Effector memory CD4-positive, alpha-beta T cell (primary cell): ENCODE measurements at regions not wholly inside any gene's neighbourhood (a gene's known extent, or its start where the extent isn't known, plus 50 kb on each side); places are given as distances from the start of the nearest gene placed in this dataset.

Source experiments
- DNase-seq, 3 donors: peaks; one replicate each; pipeline ENCODE4 v3.0.0-alpha.2; 2020
- H3K27ac ChIP-seq: 2 replicates; pipeline ENCODE4 v1.7.0; 2013; ENCODE audit warnings: mild to moderate bottlenecking, low read length, moderate library complexity; ENCODE audit not compliant: insufficient read depth, poor library complexity, severe bottlenecking
- H3K27me3 ChIP-seq: replicated peaks from 2 replicates; pipeline ENCODE4 v1.7.0; 2013; ENCODE audit warnings: mild to moderate bottlenecking, low read length; ENCODE audit not compliant: insufficient read depth, control insufficient read depth, poor library complexity, severe bottlenecking
- H3K36me3 ChIP-seq: 2 replicates; pipeline ENCODE4 v1.7.0; 2013; ENCODE audit warnings: mild to moderate bottlenecking, low read length, moderate library complexity; ENCODE audit not compliant: control insufficient read depth, insufficient read depth
- H3K4me1 ChIP-seq: 2 replicates; pipeline ENCODE4 v1.7.0; 2013; ENCODE audit warnings: low read length, mild to moderate bottlenecking; ENCODE audit not compliant: control insufficient read depth, insufficient read depth, poor library complexity, severe bottlenecking
- H3K4me3 ChIP-seq: 2 replicates; pipeline ENCODE4 v1.7.0; 2013; ENCODE audit warnings: low read length, low read depth, mild to moderate bottlenecking; ENCODE audit not compliant: insufficient read depth, poor library complexity, severe bottlenecking
- H3K9me3 ChIP-seq: 2 replicates; pipeline ENCODE4 v1.7.0; 2013; ENCODE audit warnings: mild to moderate bottlenecking, low read length, moderate library complexity; ENCODE audit not compliant: control insufficient read depth

GRCh38 chr3:95387242-95388021 is 1324.6 kb downstream of the NSUN3 start:
- no peaks in the 10 kb centered on the region for H3K27me3 ChIP-seq

GRCh38 chr3:95389725-95390313 is 1327.0 kb downstream of the NSUN3 start:
- Histone ChIP-seq H3K36me3 (no peaks in the 10 kb centered on the region), H3K27me3 (no peaks in the 10 kb centered on the region), H3K4me3 (no peak overlapping the region), H3K4me1 (no peaks in the 10 kb centered on the region), H3K27ac (no peak overlapping the region), H3K9me3 (no peaks in the 10 kb centered on the region)
- no peak for DNase-seq

More at GRCh38 chr3:95387242-95388021, 1324.6 kb downstream of the NSUN3 start:
- no peak for DNase-seq
- H3K4me1 ChIP-seq: no peaks in the 10 kb centered on the region
- no peaks in the 10 kb centered on the region for H3K9me3 ChIP-seq
- H3K27ac ChIP-seq: no peak overlapping the region
- no peak overlapping the region for H3K4me3 ChIP-seq
- no peaks in the 10 kb centered on the region for H3K36me3 ChIP-seq

DNA sequence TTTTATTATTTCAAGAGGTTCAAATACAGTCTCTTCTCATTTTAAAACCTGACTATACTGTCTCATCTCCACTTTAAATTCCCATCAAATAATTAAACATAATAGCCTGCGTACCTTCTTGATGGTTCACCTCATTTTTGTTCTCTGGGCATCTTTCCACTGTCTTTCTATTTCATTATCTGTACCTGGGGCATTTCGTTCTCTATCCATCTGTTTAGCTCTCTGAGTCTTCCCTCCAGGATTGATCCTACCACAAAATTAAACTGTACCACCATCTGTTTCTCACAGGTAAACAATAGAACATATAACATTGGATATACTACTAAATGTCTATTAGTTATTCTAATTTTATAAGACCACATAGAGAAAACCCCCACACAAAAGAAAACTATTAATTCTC is 1331.4 kb downstream of the NSUN3 start:
- no peaks in the 10 kb centered on the region for H3K27me3 ChIP-seq
- no peaks in the 10 kb centered on the region for H3K36me3 ChIP-seq
- H3K4me3 ChIP-seq: no peak overlapping the region
- H3K4me1 ChIP-seq: no peaks in the 10 kb centered on the region
- no peaks in the 10 kb centered on the region for H3K9me3 ChIP-seq
- DNase-seq: no peak
- no peak overlapping the region for H3K27ac ChIP-seq

DNA sequence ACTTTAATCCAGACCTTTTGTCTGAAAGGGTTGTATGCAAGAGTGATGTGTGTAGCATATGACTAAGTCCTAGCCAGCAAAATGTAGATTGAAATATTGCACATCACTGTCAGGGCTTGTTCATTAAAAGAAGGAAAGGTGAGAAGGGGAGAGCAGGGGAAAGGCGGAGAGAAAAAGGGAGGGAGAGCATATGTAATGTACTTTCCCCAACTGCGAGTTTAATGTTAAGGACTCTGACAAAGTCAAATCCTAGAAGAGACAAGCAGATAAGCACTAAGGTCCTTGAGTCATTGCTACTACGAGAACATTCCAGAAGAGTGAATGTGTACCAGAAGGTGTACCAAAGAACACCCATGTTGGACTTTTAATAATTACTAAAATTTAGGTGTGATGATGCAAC is 1336.7 kb downstream of the NSUN3 start:
- Histone ChIP-seq H3K27ac (no peak overlapping the region), H3K36me3 (no peaks in the 10 kb centered on the region), H3K9me3 (no peaks in the 10 kb centered on the region), H3K4me1 (no peaks in the 10 kb centered on the region), H3K4me3 (no peak overlapping the region), H3K27me3 (no peaks in the 10 kb centered on the region)
- DNase-seq: no peak

- H3K36me3 ChIP-seq: no peaks in the 10 kb centered on the region
- no peaks in the 10 kb centered on the region for H3K4me1 ChIP-seq
- H3K27me3 ChIP-seq: no peaks in the 10 kb centered on the region
- H3K27ac ChIP-seq: no peak overlapping the region
- H3K9me3 ChIP-seq: no peaks in the 10 kb centered on the region
- no peak overlapping the region for H3K4me3 ChIP-seq
- DNase-seq: no peak
Observed at GRCh38 chr3:95401693-95402092, 1338.8 kb downstream of the NSUN3 start.

- DNase-seq: no peak
- Histone ChIP-seq H3K36me3 (no peaks in the 10 kb centered on the region), H3K27me3 (no peaks in the 10 kb centered on the region), H3K27ac (no peak overlapping the region), H3K4me1 (no peaks in the 10 kb centered on the region), H3K9me3 (no peaks in the 10 kb centered on the region), H3K4me3 (no peak overlapping the region)
Observed at GRCh38 chr3:95407709-95408463, 1345.0 kb downstream of the NSUN3 start.

DNA sequence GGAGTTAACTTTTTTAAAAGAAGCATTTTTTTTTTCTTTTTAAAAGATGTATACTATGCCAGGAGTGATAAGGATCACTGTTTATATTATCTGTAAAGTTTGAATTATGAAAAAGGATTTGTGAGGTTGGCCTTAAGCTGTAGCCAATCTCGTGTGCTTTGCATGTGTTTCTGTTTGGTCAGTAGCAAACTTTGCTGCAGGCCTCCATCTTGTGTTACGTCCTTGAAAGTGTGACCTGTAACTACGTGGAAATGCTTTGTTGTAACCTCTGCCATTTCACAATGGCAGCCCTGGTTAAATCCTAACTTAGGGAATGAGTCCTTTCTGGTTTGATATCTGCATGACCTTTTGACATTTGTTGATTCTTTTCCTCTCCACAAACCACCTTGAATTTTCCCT is 1345.6 kb downstream of the NSUN3 start:
- Histone ChIP-seq H3K27ac (no peak overlapping the region), H3K36me3 (no peaks in the 10 kb centered on the region), H3K4me1 (no peaks in the 10 kb centered on the region), H3K4me3 (no peak overlapping the region), H3K27me3 (no peaks in the 10 kb centered on the region), H3K9me3 (no peaks in the 10 kb centered on the region)
- no peak for DNase-seq

GRCh38 chr3:95418251-95418650 is 1355.4 kb downstream of the NSUN3 start:
- H3K4me3 ChIP-seq: no peak overlapping the region
- no peaks in the 10 kb centered on the region for H3K36me3 ChIP-seq
- no peak for DNase-seq
- no peak overlapping the region for H3K27ac ChIP-seq
- no peaks in the 10 kb centered on the region for H3K27me3 ChIP-seq
- H3K9me3 ChIP-seq: no peaks in the 10 kb centered on the region
- no peaks in the 10 kb centered on the region for H3K4me1 ChIP-seq

DNA sequence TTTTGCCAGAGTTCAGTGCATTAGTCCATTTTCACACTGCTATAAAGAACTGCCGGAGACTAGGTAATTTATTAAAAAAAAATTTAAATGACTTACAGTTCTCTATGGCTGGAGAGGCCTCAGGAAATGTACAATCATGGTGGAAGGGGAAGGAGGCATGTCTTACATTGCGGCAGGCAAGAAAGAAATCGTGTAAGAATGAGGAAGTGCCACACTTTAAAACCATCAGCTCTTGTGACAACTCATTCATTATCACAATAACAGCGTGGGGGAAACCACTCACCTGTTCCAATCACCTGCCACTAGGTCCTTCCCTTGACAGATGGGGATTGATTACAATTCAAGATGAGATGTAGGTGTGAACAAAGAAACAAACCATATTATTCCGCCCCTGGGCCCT is 1361.4 kb downstream of the NSUN3 start:
- no peaks in the 10 kb centered on the region for H3K36me3 ChIP-seq
- no peak overlapping the region for H3K27ac ChIP-seq
- no peak for DNase-seq
- H3K27me3 ChIP-seq: no peaks in the 10 kb centered on the region
- H3K4me1 ChIP-seq: no peaks in the 10 kb centered on the region
- no peaks in the 10 kb centered on the region for H3K9me3 ChIP-seq
- no peak overlapping the region for H3K4me3 ChIP-seq

DNA sequence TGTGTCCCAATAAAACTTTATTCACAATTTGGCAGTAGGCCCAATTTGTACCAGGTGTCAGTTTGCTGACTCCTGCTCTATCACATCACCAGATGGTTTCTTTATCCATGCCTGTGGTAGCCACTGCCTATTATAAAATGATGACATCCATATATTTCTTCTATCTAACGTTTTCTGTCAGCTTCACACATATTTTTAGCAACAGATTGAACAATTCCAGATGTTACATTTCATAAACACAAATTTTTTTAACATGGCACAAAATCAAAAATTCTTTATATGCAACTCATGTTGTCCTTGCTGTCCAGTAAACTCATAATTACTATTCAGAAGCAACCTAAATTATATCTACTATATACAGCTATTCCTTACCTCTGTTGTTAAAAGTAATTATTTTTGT is 1371.6 kb downstream of the NSUN3 start:
- peaks cover 4% of the 10 kb centered on the region for H3K9me3 ChIP-seq
- no peak for DNase-seq
- H3K36me3 ChIP-seq: no peaks in the 10 kb centered on the region
- H3K27ac ChIP-seq: no peak overlapping the region
- H3K4me3 ChIP-seq: no peak overlapping the region
- no peaks in the 10 kb centered on the region for H3K4me1 ChIP-seq
- no peaks in the 10 kb centered on the region for H3K27me3 ChIP-seq
